ENCODE measurements at regions not wholly inside any gene's neighbourhood (a gene's known extent, or its start where the extent isn't known, plus 50 kb on each side); places are given as distances from the start of the nearest gene placed in this dataset.
"Not testable (repeated sequence)": the region's sequence is repeated elsewhere in the genome, so short reads cannot be mapped to it uniquely, and the experiment has no call there.

DNA sequence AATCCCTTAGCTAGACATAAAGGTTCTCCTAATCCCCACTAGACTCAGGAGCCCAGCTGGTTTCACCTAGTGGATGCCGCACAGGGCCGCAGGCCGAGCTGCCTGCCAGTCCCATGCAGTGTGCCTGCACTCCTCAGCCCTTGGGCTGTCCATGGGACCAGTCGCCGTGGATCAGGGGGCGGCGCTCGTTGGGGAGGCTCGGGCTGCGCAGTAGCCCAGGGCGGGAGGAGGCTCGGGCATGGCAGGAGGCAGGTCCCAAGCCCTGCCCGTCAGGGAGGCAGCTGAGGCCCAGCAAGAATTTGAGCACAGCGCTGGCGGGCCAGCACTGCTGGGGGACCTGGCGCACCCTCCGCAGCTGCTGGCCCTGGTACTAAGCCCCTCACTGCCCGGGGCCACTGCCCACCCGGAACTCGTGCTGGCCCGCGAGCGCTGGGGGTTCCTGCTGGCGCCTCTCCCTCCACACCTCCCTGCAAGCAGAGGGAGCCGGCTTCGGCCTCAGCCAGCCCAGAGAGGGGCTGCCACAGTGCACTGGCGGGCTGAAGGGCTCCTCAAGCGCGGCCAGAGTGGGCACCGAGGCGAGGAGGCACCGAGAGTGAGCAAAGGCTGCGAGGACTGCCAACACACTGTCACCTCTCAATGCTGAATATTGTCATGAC is 307.8 kb downstream of the C6orf118 start:
- no peak for DNase-seq

DNA sequence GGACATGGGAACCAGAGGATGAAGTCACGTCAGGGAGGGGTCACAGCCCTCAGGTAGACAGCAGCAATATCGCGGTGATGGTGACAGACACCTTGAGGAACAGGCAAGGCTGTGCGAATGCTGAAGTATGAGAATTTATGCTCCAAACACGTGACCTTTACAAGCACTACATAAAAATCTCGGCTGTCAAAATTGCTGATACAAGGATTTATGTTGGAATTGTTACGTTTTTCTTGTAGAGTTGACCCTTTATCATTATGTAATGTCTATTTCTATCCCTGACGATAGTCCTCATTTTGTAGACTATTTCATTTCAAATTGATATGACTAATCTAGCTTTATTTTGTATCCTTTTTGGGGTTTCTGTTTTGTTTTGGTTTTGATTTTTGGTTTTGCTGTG is 311.1 kb downstream of the C6orf118 start:
- no peak for DNase-seq

DNA sequence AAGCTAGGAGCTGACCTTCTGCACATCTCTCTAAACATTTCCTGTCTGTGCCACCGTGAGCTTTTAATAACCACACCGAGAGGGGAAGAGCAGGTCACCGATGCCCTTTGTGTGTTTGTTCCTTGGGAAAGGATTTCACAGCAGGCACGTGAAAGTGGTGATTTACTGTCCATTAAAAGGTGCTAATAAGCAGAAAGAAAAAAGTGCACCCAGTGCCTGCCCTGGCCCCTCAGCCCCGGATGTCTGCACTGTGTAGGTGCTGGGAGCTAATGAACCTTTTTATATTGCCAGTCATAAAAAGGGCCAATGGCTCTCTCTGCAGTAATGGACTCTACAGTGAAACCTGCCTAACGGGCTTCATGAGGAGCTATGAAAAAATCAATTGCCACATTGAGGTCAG is 312.6 kb downstream of the C6orf118 start:
- no peak for DNase-seq

DNA sequence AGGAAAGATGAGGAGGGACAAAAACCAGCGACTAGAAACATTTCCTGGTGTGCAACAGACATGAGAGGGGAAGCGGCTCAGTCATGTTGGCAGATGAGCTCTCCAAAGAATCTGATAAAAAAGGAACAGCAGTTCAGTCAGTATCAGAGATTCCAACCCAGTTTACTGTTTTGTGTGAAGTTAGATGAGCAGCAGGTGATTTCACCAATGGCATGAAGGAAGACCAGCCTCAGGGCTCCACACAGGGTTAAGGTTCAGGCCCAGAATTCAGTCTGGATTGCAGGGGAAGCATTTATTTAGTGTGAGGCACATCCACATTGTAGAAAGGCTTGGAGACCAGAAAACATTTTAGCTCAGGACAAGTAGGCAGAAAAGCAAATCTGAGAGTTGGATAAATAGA is 317.8 kb downstream of the C6orf118 start:
- DNase-seq, result no peak

DNA sequence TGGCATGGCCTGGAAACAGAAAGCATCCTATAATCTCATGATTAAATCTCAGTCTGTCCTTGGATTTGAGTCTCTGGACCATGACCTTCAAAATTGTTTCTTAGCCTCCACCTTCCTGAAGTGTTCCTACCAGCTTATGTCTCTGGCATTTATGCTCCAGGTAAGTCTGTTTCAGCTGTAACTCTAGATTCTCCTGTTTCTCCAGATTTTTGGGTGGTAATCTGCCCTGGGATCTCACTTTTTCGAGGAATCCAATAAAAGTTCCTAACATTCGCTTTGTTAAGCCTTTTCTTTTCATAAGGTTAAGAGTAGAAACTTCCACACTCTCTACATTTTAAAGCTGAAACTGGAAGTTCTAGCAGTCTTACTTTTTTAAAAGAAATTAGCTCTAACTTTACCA is 318.5 kb downstream of the C6orf118 start:
- no peak for DNase-seq

DNA sequence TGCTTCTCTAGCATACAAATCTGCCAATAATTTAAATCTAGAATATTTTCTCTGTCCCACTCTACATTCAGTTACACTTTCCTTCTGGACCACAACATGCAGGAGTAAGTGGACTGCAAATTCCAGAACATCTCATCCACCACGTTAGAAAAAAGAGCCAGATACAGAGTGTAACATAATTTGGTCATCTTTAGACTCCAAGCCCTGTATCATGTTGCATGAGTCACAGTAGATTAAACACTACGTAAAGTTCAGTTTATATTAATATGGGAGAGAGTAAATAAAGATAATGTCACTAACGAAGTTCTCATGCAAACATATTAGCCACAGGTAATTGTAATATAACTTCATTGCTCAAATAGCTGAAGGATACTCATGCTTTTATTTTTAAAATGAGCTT is 327.0 kb downstream of the C6orf118 start:
- no peak for DNase-seq

DNA sequence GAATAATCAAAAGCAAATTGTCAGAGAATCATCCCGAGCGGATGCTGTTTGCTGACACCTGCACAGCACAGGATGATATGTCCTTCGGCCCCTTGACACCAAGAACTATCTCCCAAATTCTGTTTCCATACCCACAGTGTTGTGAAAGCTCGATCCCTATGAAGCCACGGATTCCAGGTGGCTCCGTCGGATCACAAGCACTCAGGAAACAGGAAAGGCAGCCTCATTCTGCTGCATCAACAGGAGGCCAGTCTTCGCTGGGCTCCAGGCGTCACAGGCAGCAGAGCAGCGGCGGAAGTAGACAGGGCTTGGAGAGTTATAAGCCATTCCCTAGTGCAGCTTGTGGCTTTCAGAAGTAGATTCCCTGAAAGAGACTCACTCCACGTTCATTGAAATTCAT is 342.3 kb downstream of the C6orf118 start:
- DNase-seq, result no peak

DNA sequence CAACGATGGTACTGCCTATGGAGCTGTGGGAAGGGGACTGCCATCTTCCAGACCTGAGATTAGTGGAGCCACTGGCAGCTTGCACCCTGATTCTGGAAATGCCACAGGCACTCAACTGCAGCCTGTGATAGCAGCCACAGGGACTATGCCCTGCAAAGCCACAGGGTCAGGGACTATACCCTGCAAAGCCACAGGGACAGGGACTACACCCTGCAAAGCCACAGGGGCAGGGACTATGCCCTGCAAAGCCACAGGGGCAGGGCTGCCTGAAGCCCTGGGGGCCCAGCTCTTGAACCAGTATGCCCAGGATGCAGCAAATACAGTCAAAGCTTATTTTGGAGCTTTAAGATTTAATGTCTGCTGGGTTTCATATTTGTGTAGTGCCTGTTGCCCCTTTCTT is 346.6 kb downstream of the C6orf118 start:
- no peak for DNase-seq

DNA sequence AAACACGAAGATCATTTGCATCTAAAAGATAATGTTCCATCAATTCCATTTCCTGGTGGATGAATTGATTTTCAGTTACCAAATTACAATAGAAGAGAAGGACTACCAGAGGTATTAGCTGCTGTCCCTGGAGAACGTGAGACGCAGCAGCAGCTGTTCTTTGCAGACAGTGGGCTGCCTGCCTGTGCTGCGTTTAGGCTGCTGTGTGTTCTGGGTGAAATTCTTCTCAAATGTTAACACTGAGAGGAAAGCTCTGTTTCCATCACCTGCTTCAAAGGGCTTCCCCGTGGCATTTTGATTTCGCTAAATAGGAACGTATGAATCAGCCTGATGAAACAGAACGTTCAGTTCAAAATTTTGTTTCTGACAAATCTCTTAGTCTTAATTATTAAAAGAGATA is 362.2 kb downstream of the C6orf118 start:
- no peak for DNase-seq

DNA sequence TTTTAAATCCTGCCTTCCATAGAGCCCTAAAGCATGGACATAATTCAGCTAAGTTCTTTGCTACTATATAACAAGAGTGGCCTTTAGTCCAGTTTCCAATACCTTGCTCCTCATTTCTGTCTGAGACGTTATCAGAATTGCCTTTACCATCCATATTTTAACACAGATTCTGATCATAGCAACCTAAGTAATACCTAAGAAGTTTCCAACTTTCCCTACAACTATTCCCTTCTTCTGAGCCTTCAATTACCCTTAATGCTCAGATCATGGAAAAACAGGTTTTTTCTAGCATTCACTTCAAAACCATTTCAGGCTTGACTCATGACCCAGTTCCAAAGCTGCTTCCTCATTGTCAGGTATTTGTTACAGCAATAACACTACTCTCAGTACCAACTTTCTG is 367.1 kb downstream of the C6orf118 start:
- DNase-seq, result no peak

DNA sequence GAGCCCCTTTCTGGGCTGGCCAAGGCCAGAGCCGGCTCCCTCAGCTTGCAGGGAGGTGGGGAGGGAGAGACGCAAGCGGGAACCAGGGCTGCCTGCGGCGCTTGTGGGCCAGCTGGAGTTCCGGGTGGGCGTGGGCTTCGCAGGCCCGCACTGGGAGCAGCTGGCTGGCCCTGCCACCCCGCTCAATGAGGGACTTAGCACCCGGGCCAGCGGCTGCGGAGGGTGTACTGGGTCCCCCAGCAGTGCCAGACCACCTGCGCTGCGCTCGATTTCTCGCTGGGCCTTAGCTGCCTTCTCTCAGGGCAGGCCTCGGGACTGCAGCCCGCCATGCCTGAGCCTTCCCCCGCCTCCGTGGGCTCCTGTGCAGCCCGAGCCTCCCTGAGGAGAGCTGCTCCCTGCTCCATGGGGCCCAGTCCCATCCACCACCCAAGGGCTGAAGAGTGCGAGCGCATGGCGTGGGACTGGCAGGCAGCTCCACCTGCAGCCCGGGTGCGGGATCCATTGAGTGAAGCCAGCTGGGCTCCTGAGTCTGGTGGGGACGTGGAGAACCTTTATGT is 376.1 kb downstream of the C6orf118 start:
- DNase-seq, result not testable (repeated sequence)

DNA sequence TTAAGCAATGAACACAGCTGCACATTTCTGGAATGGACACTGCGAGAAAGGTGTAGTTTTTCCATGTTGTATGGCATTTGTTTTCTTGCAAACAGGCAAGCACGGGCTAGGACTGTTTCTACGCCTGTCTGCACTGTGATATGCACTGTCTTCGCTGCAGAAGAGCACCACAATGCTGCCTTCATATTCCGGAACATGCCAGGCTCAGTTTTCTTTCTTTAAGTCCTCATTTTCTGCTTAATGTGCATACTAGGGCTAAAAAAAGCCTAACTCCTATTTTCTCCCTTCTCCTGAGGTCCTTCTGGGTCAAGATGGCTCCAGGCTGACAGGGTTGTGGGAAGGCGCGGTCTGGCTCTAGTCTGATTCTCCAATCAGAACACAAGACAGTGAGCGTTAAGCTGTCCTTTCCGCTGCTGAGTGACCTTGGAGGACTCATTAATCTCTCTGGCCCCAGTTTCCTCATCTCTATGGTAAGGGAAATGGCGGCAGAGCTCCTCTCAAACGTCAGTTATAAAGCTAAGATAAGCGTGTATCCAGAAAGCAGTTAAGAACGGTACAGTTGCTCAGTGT is 379.9 kb downstream of the C6orf118 start:
- no peak for DNase-seq

DNA sequence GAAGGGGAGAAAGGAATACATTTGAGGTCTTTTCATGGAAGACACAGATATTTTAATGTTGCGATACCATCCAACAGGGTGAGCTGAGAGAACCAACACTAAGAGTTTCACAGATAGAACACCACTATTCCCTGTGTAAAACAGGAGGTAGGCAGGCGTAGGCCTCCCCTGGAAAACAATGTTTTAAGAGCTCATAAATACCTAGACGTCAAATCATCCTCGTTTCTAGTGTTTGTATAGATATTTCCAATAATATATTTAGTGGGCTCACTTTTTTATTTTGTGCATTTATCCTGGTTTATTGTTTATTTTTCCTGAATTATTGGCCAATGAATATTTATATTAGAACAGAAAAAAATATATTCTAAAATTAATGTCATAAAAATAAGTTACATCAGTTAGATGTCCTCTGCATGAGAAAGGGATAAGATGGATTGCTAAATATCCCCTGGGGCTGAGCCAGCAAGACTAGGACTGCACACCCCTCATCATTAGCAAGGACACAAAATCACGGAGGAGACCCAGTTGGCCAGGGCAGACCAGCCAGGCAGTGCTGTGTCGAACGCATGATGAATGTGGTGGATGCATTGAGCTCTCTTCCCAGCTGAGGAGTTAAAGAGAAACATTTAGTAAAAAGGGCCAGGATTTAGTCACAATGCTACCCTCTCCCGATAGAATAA is 380.5 kb downstream of the C6orf118 start:
- no peak for DNase-seq

DNA sequence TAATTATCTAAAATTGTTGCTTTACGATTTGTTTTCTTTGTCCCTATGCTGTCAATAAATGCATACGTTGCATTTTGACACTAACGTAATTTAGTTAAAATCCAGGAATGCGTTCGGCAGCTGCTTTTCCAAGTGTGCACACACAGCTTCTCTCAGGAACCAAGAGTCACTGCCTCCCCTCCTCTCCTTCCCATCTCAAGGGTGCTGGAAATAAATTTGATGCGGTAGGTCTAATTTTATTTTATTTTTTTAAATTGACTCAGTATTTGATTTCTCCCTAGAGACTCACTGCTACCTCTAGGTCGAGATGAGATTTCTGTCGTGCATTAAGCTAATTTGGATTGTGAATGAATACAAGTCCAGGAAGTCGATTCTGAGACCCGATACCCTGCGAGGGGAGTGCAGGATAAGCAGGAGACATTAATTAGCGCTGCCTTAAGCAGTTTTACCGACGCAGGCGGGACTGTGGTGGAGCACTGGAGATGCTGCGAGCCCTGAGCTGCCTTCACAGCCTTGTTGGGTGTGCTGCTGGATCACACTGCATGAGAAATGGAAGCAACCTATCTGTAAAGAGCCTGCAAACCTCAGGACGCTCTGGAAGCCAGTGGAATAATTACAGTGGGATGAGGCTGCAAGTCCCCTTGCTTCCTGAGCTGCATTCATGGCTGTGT is 381.2 kb downstream of the C6orf118 start:
- no peak for DNase-seq

DNA sequence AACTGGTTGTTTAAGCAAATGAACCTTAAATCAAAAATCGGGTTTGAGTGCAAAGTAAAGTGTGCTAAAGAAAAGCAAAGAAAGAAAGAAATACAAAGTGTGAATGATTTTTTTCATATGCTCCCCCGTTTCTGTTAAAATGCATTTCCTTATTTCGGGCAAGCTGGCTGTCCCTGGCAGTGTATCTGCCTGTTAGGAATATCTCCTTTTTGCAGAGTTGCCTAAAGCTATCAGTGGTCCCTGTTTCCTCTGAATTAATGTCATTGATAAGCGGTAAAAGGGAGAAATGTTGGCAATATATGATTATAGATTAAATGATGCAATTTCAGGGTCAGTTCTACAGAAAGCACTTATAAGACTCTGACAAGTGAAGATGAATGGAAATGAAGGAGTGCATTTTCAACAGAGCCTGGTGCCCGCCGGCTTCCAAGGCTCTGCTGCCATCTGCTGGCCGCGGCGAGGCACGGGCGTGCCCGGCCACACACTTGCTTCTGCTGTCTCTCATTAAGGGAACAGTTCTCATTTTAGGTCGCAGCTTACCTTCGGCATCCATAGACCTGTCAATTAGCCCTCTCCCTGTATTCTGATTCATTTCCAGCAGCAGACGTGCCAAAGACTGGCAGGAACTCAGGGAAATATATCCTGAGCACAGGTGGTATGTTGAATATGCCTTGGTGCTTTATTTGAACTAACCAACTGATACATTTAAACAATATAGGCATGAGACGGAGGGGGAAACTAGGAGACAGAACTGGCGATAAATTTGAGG is 381.9 kb downstream of the C6orf118 start:
- DNase-seq, result peak; percentile 21

DNA sequence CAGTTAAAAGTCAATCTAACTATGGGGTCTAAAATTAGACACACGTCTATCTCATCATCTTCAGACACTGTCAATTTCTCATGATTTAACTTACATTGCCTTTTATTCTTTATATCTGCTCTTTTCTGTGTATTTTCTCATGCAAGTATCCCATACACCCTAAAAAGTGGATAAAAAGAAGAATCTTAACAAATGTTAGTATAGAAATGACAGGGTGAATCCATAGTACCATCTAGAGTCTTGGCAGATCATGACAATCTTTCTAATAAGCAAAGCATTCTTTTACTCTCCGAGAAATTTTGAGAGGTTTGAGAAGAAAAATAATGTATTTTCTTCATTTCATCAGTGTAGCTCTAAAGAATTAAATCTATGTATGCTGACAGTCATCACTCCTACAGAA is 382.7 kb downstream of the C6orf118 start:
- no peak for DNase-seq

DNA sequence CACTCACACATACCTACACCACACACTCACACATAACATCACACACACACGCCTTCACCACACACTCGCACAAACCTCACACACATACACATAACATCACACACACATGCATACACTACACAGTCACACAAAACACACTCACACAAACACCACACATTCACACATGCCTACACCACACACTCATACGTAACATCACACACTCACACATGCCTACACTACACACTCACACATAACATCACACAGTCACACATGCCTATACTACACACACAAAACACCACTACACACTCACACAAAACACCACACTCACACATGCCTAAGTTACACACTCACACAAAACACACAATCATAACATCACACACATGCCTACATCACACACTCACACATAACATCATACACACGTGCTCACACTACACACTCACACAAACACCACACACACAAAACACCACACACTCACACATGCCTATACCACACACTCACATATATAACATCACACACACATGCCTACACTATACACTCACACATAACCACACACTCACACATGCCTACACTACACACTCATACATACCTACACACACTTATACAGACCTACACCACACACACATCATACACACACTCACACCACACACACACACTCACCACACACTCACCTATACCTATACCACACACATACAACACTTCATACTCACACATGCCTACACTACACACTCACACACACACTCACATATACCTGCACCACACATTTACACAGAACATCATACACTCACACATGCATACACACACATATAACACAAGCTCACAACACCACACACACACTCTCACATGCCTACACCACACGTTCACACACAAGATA is 383.5 kb downstream of the C6orf118 start:
- DNase-seq, result no peak

DNA sequence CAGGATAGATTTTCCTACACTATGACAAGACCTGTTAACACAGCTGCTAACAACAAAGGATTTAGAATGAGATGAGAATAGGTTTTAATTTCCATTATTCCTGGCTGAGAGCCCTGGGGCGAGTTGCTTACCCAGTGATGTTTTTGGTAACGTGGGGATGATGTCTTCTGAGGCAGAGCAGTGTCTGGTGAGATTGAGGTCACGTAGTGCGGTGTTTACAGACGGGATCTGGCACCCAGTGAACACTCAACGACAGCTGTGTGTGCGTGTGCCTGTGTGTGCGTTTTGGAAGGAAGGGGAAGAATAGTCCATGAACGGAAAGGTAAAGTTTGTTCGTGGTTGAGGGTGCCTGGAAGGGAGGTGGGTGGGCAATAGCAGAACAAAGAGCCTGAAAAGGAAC is 384.7 kb downstream of the C6orf118 start:
- no peak for DNase-seq

DNA sequence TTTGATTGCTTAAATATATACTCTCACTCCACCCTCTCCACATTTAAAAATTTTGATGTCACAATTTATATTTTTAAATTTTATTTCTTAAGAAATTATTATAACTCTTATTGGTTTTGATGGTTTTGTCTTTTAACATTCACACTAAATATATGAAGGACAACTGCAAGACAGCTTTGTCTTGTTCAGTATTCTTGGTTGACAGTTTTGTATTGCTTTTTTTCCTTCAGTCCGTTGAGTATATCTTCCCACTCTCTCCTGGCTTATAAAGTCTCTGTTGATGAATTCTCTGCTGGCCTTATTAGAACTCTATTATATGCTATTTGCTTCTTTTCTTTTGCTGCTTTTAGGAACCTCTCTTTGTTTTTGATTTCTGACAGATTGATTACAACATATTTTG is 392.2 kb downstream of the C6orf118 start:
- DNase-seq, result no peak

DNA sequence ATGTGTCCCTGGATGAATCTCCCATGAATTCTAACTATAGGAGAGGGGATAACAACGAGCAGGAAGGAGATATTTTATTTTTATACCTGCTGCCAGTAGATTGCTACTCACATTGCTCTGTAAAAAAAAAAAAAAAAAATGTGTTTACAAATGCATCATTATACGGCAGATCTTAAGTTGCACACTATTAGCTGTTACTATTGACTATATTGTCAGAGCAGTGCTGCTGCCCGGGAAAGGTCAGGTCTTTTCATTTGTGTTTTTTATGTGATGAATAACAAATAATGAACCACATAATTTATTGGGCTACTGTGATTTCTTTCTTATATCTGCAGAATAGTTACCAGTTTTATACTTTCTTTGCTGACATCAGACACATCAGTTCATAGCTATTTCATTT is 393.3 kb downstream of the C6orf118 start:
- no peak for DNase-seq

DNA sequence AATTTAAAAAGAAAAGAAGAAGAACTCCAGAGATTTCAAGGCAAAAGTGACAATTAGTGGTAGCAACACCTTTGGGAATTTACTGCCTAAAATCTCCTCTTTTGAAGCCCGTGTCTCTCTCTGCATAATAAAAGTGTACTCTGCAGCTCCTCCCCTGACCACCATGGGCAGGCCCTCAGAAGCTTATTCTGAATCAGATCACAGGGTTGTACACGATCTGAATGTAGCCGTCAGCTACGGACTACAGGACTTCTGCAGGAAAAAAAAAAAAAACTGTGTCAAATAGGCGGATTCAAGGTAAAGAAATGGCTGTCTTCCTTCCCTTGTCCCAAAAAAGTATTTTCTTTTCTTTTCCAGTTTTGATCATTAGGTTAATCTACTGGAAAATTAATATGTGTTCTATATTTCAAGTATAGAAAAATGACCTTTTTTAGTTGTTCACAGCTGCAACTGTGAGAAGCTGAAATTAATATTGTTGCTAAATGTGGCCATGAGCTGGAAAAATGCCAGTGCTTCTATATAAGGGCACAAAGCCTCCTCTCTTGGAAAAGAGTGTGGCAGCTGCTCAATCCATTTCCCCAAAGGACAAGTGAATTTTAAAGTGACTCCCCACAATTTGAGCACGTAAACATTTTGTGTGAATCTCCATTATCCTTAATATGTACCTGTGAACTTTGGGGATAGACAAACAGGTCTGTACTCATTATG is 397.4 kb downstream of the C6orf118 start:
- no peak for DNase-seq
